K562 (cell line): ENCODE measurements at regions not wholly inside any gene's neighbourhood (a gene's known extent, or its start where the extent isn't known, plus 50 kb on each side); places are given as distances from the start of the nearest gene placed in this dataset.

ENCODE experiments used
- ATAC-seq: fragments of 200-7000 bp; cut with Tn5 transposase; 3 replicates; pipeline ENCODE4 v1.9.1; 2020; ENCODE audit warnings: moderate library complexity
- BruUV-seq: library from RNA; stranded (reverse); fragments of 400-500 nt; replicated peaks from 2 replicates; lab custom pipeline; 2021; lab: Mats Ljungman, UMichigan
- CTCF ChIA-PET: fragments of 300-600 bp; formaldehyde crosslinking; extraction: SDS; loops from one replicate; lab custom pipeline; 2021; ENCODE audit warnings: low intra/inter-chr PET ratio; lab: Yijun Ruan, JAX
- POLR2A ChIA-PET: fragments of 300-600, 350-650 bp; sonication (Branson Sonifier 250); formaldehyde crosslinking; extraction: SDS; loops from one replicate; lab custom pipeline; 2021; ENCODE audit warnings: antibody characterized with exemption, inconsistent platforms; lab: Yijun Ruan, JAX
- DNase-seq, 4 experiments: peaks; one replicate each; pipeline versions ENCODE4 v3.0.0 to v3.0.0-alpha.2; 2011 to 2018; ENCODE audit warnings: low spot score in 3 of 4, mixed read lengths in 3 of 4; ENCODE audit errors: extremely low read depth in 1 of 4
- FAIRE-seq: peaks from 2 replicates; lab custom pipeline; 2011; peaks lifted over from hg19 to GRCh38; lab: Jason Lieb, UNC
- H2AFZ ChIP-seq: 2 replicates; pipeline ENCODE4 v1.6.0; 2011; ENCODE audit warnings: low read depth, low read length, control low read depth, inconsistent platforms
- H3K27ac ChIP-seq: fragments of 200-600 bp; 3 replicates; pipeline ENCODE4 v1.8.0; 2011; ENCODE audit warnings: low read depth, mild to moderate bottlenecking, control low read depth, inconsistent platforms, low read length, moderate library complexity, mixed read lengths; ENCODE audit errors: extremely low read depth
- H3K27me3 ChIP-seq, 2 experiments: fragments of 300-600 bp in 1 of 2; 2 replicates in 1 of 2; 3 replicates in 1 of 2; pipeline versions ENCODE4 v1.6.0 to v1.8.0; 2011; ENCODE audit warnings: inconsistent platforms in 2 of 2, low read length in 2 of 2, mild to moderate bottlenecking in 1 of 2, mixed read lengths in 1 of 2, moderate library complexity in 1 of 2; ENCODE audit not compliant: control insufficient read depth in 2 of 2, insufficient read depth in 2 of 2
- H3K36me3 ChIP-seq: fragments of 300-600 bp; 3 replicates; pipeline ENCODE4 v1.8.0; 2011; ENCODE audit warnings: mild to moderate bottlenecking, low read length, inconsistent platforms; ENCODE audit not compliant: control insufficient read depth, insufficient read depth
- H3K4me1 ChIP-seq, 2 experiments: fragments of 200-600 bp in 1 of 2; replicated peaks in 1 of 2; 2 replicates in 1 of 2; 3 replicates in 1 of 2; pipeline versions ENCODE4 v1.5.1 to v1.8.0; 2011; ENCODE audit warnings: inconsistent platforms in 2 of 2, low read length in 2 of 2, mild to moderate bottlenecking in 1 of 2, mixed read lengths in 1 of 2, moderate library complexity in 1 of 2; ENCODE audit not compliant: control insufficient read depth in 2 of 2, insufficient read depth in 2 of 2
- H3K4me2 ChIP-seq: 2 replicates; pipeline ENCODE4 v1.6.1; 2011; ENCODE audit warnings: low read length, control low read depth, inconsistent platforms, mixed read lengths; ENCODE audit not compliant: insufficient read depth
- H3K4me3 ChIP-seq: fragments of 200-600 bp; sonication (generic), shearing (Covaris generic); 2 replicates; pipeline ENCODE4 v1.5.1; 2016; ENCODE audit warnings: control low read depth, inconsistent platforms
- H3K79me2 ChIP-seq: fragments of 200-600 bp; 3 replicates; pipeline ENCODE4 v1.8.0; 2011; ENCODE audit warnings: low read length, inconsistent platforms; ENCODE audit not compliant: control insufficient read depth, insufficient read depth
- H3K9ac ChIP-seq, 2 experiments: 2 replicates each; pipeline versions ENCODE4 v1.6.0 to v1.6.1; 2011; ENCODE audit warnings: low read depth in 2 of 2, low read length in 2 of 2, control low read depth in 1 of 2, inconsistent platforms in 1 of 2, mild to moderate bottlenecking in 1 of 2, mixed read lengths in 1 of 2; ENCODE audit not compliant: insufficient read depth in 1 of 2
- H3K9me1 ChIP-seq: one replicate; pipeline ENCODE4 v1.6.0; 2011; ENCODE audit warnings: inconsistent platforms, mild to moderate bottlenecking, low read length, moderate library complexity; ENCODE audit not compliant: control insufficient read depth, insufficient read depth
- H3K9me3 ChIP-seq: replicated peaks from 2 replicates; pipeline ENCODE4 v1.5.1; 2011; ENCODE audit warnings: low read depth, low read length, inconsistent platforms; ENCODE audit not compliant: control insufficient read depth, insufficient read depth
- H4K20me1 ChIP-seq: replicated peaks from 2 replicates; pipeline ENCODE4 v1.6.1; 2011; ENCODE audit warnings: low read length, inconsistent platforms, mixed read lengths; ENCODE audit not compliant: control insufficient read depth, insufficient read depth
- CBX1 ChIP-seq: sonication (generic); IDR thresholded peaks from 2 replicates; pipeline ENCODE4 v1.6.1; 2016; ENCODE audit warnings: antibody characterized with exemption, low read depth, mild to moderate bottlenecking
- CCAR2 ChIP-seq: fragments of 200-400 bp; formaldehyde crosslinking; IDR thresholded peaks from 2 replicates; pipeline ENCODE4 v1.6.1; 2017; ENCODE audit warnings: mild to moderate bottlenecking, low read depth, low read length
- CREM ChIP-seq: IDR thresholded peaks from 2 replicates; pipeline ENCODE4 v1.6.1; 2014; ENCODE audit warnings: antibody characterized with exemption, low read depth
- GABPB2 ChIP-seq: fragments of 250-450 bp; sonication (Bioruptor Pico); conservative IDR thresholded peaks from 2 replicates; pipeline ENCODE4 v1.5.1; 2021; ENCODE audit warnings: mild to moderate bottlenecking
- IFI16 ChIP-seq: fragments of 250-450 bp; sonication (Bioruptor Pico); IDR thresholded peaks from 2 replicates; pipeline ENCODE4 v2.1.2; 2022; ENCODE audit warnings: mild to moderate bottlenecking, inconsistent platforms
- LARP7 ChIP-seq: fragments of 450-650 bp; IDR thresholded peaks from 2 replicates; pipeline ENCODE4 v1.6.1; 2016
- LEF1 ChIP-seq: fragments of 450-650 bp; IDR thresholded peaks from 2 replicates; pipeline ENCODE4 v1.6.1; 2016; ENCODE audit warnings: mild to moderate bottlenecking
- NCOA1 ChIP-seq: fragments of 450-650 bp; IDR thresholded peaks from 2 replicates; pipeline ENCODE4 v1.6.1; 2016; ENCODE audit warnings: low read depth
- NCOA6 ChIP-seq: fragments of 450-650 bp; IDR thresholded peaks from 2 replicates; pipeline ENCODE4 v1.6.1; 2017; ENCODE audit warnings: mild to moderate bottlenecking
- PHB ChIP-seq: fragments of 250-450 bp; sonication (Bioruptor Pico); IDR thresholded peaks from 2 replicates; pipeline ENCODE4 v1.5.0; 2021
- RAD51 ChIP-seq: fragments of 450-650 bp; IDR thresholded peaks from 2 replicates; pipeline ENCODE4 v1.7.1; 2016; ENCODE audit warnings: low read depth, mild to moderate bottlenecking, borderline replicate concordance
- RNF2 ChIP-seq: sonication (generic); IDR thresholded peaks from 2 replicates; pipeline ENCODE4 v1.6.1; 2016
- USF2 ChIP-seq: sonication (generic); formaldehyde crosslinking; IDR thresholded peaks from 2 replicates; pipeline ENCODE4 v1.5.0; 2020; ENCODE audit warnings: missing genetic modification reagents
- in situ Hi-C: fragments of 300-500 bp; cut with MboI; formaldehyde crosslinking; loops from 4 replicates; pipeline ENCODE4 v1.15.0; 2018; ENCODE audit warnings: inconsistent platforms, mixed read lengths
- intact Hi-C: fragments of 100-400 bp; cut with micrococcal nuclease; formaldehyde crosslinking; loops from 2 replicates; pipeline ENCODE4 v1.14.2; 2022
- TF ChIP-seq, protein P1 (sequence below), 2 experiments: fragments of 150-350 bp in 1 of 2; IDR thresholded peaks; 2 replicates each; pipeline ENCODE4 v1.6.1; 2012 to 2016; ENCODE audit warnings: low read depth in 2 of 2, low read length in 2 of 2, mild to moderate bottlenecking in 1 of 2, moderate library complexity in 1 of 2
- TF ChIP-seq, protein P2 (sequence below): fragments of 250-450 bp; sonication (Bioruptor Pico); IDR thresholded peaks from 2 replicates; pipeline ENCODE4 v1.4.0; 2020
- TF ChIP-seq, protein P3 (sequence below), 2 experiments: fragments of 450-650 bp in 1 of 2; IDR thresholded peaks; 2 replicates each; pipeline ENCODE4 v1.6.1; 2011 to 2017; ENCODE audit warnings: low read depth in 2 of 2, antibody characterized with exemption in 1 of 2, borderline replicate concordance in 1 of 2, low read length in 1 of 2, mild to moderate bottlenecking in 1 of 2, mixed read lengths in 1 of 2; ENCODE audit not compliant: control insufficient read depth in 1 of 2

GRCh38 chr3:34381243-34381642 is 582.8 kb downstream of the PDCD6IP start:
- intact Hi-C loops, result no loop called here
- H3K36me3 ChIP-seq, result no peaks in the 10 kb centered on the region
- TF ChIP-seq RNF2 (no peak), IFI16 (CRISPR knock-in tag) (no peak), NCOA1 (no peak), USF2 (no peak), LARP7 (no peak), GABPB2 (CRISPR knock-in tag) (no peak), CREM (no peak), CBX1 (no peak), NCOA6 (no peak), CCAR2 (no peak), LEF1 (no peak), PHB (CRISPR knock-in tag) (no peak), RAD51 (no peak)
- TF ChIP-seq, protein P1, sequence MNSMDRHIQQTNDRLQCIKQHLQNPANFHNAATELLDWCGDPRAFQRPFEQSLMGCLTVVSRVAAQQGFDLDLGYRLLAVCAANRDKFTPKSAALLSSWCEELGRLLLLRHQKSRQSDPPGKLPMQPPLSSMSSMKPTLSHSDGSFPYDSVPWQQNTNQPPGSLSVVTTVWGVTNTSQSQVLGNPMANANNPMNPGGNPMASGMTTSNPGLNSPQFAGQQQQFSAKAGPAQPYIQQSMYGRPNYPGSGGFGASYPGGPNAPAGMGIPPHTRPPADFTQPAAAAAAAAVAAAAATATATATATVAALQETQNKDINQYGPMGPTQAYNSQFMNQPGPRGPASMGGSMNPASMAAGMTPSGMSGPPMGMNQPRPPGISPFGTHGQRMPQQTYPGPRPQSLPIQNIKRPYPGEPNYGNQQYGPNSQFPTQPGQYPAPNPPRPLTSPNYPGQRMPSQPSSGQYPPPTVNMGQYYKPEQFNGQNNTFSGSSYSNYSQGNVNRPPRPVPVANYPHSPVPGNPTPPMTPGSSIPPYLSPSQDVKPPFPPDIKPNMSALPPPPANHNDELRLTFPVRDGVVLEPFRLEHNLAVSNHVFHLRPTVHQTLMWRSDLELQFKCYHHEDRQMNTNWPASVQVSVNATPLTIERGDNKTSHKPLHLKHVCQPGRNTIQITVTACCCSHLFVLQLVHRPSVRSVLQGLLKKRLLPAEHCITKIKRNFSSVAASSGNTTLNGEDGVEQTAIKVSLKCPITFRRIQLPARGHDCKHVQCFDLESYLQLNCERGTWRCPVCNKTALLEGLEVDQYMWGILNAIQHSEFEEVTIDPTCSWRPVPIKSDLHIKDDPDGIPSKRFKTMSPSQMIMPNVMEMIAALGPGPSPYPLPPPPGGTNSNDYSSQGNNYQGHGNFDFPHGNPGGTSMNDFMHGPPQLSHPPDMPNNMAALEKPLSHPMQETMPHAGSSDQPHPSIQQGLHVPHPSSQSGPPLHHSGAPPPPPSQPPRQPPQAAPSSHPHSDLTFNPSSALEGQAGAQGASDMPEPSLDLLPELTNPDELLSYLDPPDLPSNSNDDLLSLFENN (IDR thresholded peaks at IDR 0.05; ENCODE audit: low read depth in 2 of 2, low read length in 2 of 2), result no peak
- TF ChIP-seq, protein P2, sequence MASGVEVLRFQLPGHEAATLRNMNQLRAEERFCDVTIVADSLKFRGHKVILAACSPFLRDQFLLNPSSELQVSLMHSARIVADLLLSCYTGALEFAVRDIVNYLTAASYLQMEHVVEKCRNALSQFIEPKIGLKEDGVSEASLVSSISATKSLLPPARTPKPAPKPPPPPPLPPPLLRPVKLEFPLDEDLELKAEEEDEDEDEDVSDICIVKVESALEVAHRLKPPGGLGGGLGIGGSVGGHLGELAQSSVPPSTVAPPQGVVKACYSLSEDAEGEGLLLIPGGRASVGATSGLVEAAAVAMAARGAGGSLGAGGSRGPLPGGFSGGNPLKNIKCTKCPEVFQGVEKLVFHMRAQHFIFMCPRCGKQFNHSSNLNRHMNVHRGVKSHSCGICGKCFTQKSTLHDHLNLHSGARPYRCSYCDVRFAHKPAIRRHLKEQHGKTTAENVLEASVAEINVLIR (CRISPR knock-in tag), result no peak
- TF ChIP-seq, protein P3, sequence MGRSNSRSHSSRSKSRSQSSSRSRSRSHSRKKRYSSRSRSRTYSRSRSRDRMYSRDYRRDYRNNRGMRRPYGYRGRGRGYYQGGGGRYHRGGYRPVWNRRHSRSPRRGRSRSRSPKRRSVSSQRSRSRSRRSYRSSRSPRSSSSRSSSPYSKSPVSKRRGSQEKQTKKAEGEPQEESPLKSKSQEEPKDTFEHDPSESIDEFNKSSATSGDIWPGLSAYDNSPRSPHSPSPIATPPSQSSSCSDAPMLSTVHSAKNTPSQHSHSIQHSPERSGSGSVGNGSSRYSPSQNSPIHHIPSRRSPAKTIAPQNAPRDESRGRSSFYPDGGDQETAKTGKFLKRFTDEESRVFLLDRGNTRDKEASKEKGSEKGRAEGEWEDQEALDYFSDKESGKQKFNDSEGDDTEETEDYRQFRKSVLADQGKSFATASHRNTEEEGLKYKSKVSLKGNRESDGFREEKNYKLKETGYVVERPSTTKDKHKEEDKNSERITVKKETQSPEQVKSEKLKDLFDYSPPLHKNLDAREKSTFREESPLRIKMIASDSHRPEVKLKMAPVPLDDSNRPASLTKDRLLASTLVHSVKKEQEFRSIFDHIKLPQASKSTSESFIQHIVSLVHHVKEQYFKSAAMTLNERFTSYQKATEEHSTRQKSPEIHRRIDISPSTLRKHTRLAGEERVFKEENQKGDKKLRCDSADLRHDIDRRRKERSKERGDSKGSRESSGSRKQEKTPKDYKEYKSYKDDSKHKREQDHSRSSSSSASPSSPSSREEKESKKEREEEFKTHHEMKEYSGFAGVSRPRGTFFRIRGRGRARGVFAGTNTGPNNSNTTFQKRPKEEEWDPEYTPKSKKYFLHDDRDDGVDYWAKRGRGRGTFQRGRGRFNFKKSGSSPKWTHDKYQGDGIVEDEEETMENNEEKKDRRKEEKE (IDR thresholded peaks at IDR 0.05; ENCODE audit: borderline replicate concordance in 1 of 2, control insufficient read depth in 1 of 2, low read depth in 2 of 2, low read length in 1 of 2), result no peak
- no peaks in the 10 kb centered on the region for H3K27me3 ChIP-seq
- no peaks in the 10 kb centered on the region for H3K9me1 ChIP-seq
- ChIA-PET CTCF (no interaction called here), POLR2A (no interaction called here)
- H3K4me1 ChIP-seq, result no peaks in the 10 kb centered on the region
- no peaks in the 10 kb centered on the region for H3K79me2 ChIP-seq
- FAIRE-seq, result no peak
- in situ Hi-C loops, result no loop called here
- no peak overlapping the region for H3K9ac ChIP-seq
- no peak for ATAC-seq
- H4K20me1 ChIP-seq, result no peaks in the 10 kb centered on the region
- DNase-seq, result no peak
- H3K27ac ChIP-seq, result no peak overlapping the region
- no peak overlapping the region for H3K4me3 ChIP-seq
- 0 out of 2 replicates have a peak, but pooled peaks cover 3% of the 10 kb centered on the region for H3K9me3 ChIP-seq
- BruUV-seq, result no TSS peak
- H3K4me2 ChIP-seq, result no peak overlapping the region
- H2AFZ ChIP-seq, result no peak overlapping the region
